Stimulated activated CD4-positive, alpha-beta T cell treated with anti-CD3 and anti-CD28 coated beads, TNF-alpha, amount 100 ng/mL, for 48 hours (primary cell): ENCODE measurements at regions not wholly inside any gene's neighbourhood (a gene's known extent, or its start where the extent isn't known, plus 50 kb on each side); places are given as distances from the start of the nearest gene placed in this dataset.

Experiments used
- DNase-seq, 3 donors: peaks; one replicate each; pipeline ENCODE4 v3.0.0-alpha.2; 2020; ENCODE audit warnings: low read depth in 3 of 3

- no peak for DNase-seq
Observed at GRCh38 chr13:33745370-33746324, 72.3 kb upstream of the RFC3 start.

- no peak for DNase-seq
Observed at GRCh38 chr13:33746867-33747266, 71.1 kb upstream of the RFC3 start.

GRCh38 chr13:33751151-33751550 is 66.8 kb upstream of the RFC3 start:
- no peak for DNase-seq

- DNase-seq = no peak
Observed at GRCh38 chr13:33752094-33752493, 65.9 kb upstream of the RFC3 start.

- no peak for DNase-seq
Observed at GRCh38 chr13:33752597-33752996, 65.4 kb upstream of the RFC3 start.

- no peak for DNase-seq
Observed at GRCh38 chr13:33756929-33757328, 61.0 kb upstream of the RFC3 start.

GRCh38 chr13:33757713-33758112 is 60.2 kb upstream of the RFC3 start:
- no peak for DNase-seq

- no peak for DNase-seq
Observed at GRCh38 chr13:33758113-33758512, 59.8 kb upstream of the RFC3 start.

GRCh38 chr13:33761740-33762139 is 56.2 kb upstream of the RFC3 start:
- no peak for DNase-seq

GRCh38 chr13:33763021-33763420 is 54.9 kb upstream of the RFC3 start:
- no peak for DNase-seq

GRCh38 chr13:33764716-33765115 is 53.2 kb upstream of the RFC3 start:
- DNase-seq = no peak

- DNase-seq = no peak
Observed at GRCh38 chr13:33766329-33767123, 51.4 kb upstream of the RFC3 start.

GRCh38 chr13:33767140-33767539 is 50.8 kb upstream of the RFC3 start:
- no peak for DNase-seq
